ENCODE measurements at regions not wholly inside any gene's neighbourhood (a gene's known extent, or its start where the extent isn't known, plus 50 kb on each side); places are given as distances from the start of the nearest gene placed in this dataset.

DNA sequence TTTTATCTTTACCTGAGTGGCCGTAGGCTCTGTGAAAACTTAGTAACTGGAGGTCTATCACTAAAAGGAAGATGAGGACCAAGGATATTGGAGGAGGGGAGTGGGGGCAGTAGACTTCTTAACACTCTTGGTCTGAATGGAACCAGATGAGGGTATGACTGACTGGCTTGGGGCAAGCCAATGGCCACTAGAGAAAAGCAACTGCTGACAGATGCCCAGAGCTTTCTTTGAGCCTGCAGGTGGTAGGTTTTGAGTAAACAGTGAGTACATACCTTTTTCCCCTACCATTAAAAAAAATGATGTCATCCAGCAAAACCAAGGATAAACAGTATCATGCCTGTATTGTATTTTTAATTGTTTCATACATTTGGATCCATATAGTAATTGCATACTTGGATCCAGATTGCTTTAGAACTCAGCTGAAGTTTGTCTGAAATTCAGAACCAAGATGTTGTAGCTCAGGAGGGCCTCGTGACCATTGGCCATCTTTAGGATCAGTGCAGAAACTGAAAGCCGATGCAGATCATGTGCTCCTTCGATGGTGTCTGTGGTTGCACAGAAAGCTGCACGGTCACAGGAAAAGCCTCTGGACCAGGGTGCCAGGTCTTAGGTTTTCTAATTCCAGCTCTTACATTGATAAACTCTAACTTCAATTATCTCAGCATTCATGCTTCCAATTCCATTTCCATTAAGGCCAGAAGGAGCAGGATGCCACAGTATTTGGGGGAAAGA is 131.0 kb downstream of the PDGFRA start:
- no peaks in the 10 kb centered on the region for H3K36me3 ChIP-seq (replicated peaks)
- no peaks in the 10 kb centered on the region for H3K27me3 ChIP-seq (replicated peaks)
- no peak overlapping the region for H3K27ac ChIP-seq
- TF ChIP-seq, protein P1, sequence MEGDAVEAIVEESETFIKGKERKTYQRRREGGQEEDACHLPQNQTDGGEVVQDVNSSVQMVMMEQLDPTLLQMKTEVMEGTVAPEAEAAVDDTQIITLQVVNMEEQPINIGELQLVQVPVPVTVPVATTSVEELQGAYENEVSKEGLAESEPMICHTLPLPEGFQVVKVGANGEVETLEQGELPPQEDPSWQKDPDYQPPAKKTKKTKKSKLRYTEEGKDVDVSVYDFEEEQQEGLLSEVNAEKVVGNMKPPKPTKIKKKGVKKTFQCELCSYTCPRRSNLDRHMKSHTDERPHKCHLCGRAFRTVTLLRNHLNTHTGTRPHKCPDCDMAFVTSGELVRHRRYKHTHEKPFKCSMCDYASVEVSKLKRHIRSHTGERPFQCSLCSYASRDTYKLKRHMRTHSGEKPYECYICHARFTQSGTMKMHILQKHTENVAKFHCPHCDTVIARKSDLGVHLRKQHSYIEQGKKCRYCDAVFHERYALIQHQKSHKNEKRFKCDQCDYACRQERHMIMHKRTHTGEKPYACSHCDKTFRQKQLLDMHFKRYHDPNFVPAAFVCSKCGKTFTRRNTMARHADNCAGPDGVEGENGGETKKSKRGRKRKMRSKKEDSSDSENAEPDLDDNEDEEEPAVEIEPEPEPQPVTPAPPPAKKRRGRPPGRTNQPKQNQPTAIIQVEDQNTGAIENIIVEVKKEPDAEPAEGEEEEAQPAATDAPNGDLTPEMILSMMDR (IDR thresholded peaks at IDR 0.05; ENCODE audit: low read depth, low read length, missing control alignments), result no peak
- in situ Hi-C loops (cut with HindIII; ENCODE audit: low pct_ligation_motif_present, low sequenced_read_pairs), result no loop called here
- no peak overlapping the region for H3K4me3 ChIP-seq (ENCODE audit: low read depth, low read length)
- DNase-seq, result no peak

DNA sequence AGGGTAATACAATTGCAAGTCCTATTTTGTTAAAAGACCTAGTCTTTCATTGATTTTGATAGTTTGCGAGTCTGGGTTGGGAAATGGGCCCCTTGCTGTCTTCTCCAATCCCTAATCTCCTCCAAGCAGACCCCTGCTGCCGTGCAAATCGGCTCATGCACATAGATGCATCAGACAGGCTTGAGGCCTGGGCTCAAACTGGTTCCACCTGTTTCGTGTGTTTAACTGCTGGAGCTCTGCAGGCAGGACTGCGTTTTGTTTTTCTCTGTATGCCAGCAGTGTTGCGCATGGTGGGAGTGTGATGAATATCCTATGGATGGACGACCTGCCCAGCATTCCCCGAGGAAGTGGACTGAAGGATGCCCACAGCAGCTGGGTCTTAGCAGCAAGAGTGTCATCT is 133.9 kb downstream of the PDGFRA start:
- in situ Hi-C loops (cut with HindIII; ENCODE audit: low pct_ligation_motif_present, low sequenced_read_pairs), result no loop called here
- no peak for DNase-seq
- TF ChIP-seq, protein P1 (IDR thresholded peaks at IDR 0.05; ENCODE audit: low read depth, low read length, missing control alignments), result no peak
- no peaks in the 10 kb centered on the region for H3K27me3 ChIP-seq (replicated peaks)
- no peak overlapping the region for H3K27ac ChIP-seq
- H3K4me3 ChIP-seq (ENCODE audit: low read depth, low read length), result no peak overlapping the region
- H3K36me3 ChIP-seq (replicated peaks), result no peaks in the 10 kb centered on the region

DNA sequence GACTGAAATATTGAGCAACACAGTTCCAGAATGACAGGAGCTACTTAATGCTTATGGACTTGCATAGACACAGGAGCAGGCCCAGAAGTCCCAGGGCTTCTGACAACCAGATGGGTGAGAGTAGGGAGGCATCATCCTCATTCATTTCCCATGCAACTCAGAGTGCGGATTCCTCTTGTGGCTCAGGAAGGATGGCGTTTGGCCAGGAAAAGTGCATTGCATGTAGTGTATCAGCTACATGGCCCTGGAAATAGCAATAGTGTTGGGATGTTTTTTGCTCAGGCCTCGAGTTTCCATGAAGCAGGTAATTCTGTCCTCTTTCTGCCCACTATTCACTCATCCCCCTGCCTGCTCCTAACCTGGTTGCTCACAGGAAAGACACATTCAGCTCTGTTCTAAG is 136.6 kb downstream of the PDGFRA start:
- no peak for DNase-seq
- in situ Hi-C loops (cut with HindIII; ENCODE audit: low pct_ligation_motif_present, low sequenced_read_pairs), result no loop called here
- Histone ChIP-seq H3K27me3 (replicated peaks) (no peaks in the 10 kb centered on the region), H3K36me3 (replicated peaks) (no peaks in the 10 kb centered on the region), H3K4me3 (ENCODE audit: low read depth, low read length) (no peak overlapping the region), H3K27ac (no peak overlapping the region)
- TF ChIP-seq, protein P1 (IDR thresholded peaks at IDR 0.05; ENCODE audit: low read depth, low read length, missing control alignments), result no peak

DNA sequence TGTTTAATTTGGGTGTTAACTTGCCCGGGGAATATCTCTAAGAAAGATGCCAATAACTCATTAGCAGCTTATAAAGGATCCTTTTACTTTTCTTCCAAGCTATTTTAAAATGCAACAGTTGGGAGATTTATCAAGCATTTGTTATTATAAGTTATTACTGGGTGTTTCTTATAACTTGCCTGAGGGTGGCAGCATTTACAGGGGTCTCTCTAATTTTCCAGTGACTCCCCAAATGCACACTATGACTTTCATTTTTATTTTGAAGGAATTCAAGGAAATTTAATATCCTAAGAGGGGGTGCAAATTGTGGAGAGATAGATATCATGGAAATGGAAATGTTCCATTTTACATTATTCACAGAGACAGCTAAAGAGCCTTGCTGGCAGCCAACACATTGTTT is 138.0 kb downstream of the PDGFRA start:
- Histone ChIP-seq H3K36me3 (replicated peaks) (no peaks in the 10 kb centered on the region), H3K4me3 (ENCODE audit: low read depth, low read length) (no peak overlapping the region), H3K27me3 (replicated peaks) (no peaks in the 10 kb centered on the region), H3K27ac (no peak overlapping the region)
- no peak for DNase-seq
- TF ChIP-seq, protein P1 (IDR thresholded peaks at IDR 0.05; ENCODE audit: low read depth, low read length, missing control alignments), result peak; percentile 23
- in situ Hi-C loops (cut with HindIII; ENCODE audit: low pct_ligation_motif_present, low sequenced_read_pairs), result no loop called here

DNA sequence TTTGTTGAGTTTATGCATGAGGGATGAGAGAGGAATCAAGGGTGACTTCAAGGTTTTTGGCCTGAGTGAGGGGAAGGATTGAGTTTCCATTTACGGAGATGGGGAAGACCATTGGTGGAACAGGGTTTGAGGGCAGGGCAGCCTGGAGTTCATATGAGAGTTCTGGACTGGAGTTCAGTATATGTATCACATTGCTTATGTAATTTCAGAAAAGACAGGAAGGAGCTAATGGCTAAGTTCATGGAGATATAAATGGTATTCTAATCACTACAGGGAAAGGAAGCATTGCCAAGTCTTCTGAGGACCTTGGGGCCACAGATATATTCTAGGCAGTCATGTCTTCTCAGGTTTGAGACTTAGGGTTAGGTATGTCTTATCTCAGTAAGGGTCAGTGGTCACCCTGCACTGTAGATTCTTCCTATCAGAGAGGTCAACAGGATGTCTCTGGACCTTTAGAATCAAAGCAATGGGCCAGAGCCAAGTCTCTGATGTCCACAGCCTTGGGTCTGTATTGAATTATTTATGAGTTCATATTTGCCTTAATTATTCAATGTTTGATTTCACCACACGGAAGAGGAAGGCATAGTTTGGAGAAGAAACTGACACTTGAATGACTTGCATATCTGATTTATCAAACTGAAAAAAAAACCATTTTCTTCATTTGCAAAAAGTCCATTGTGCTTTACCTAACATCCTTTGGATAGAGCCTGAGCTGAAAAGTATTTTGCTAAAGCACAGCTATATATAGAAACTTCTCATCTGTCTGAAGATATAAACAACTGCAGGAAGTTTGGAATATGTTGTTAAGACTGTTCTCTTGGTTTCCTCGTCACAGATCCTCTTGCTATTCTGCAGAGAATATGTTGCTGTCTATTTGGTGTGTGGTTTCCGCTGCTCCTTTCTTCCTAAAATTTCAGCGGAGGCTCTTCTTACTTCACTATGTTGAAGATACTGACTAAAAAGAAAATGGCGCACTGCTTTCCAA is 139.5 kb downstream of the PDGFRA start:
- Histone ChIP-seq H3K4me3 (ENCODE audit: low read depth, low read length) (no peak overlapping the region), H3K27ac (no peak overlapping the region), H3K27me3 (replicated peaks) (no peaks in the 10 kb centered on the region), H3K36me3 (replicated peaks) (no peaks in the 10 kb centered on the region)
- in situ Hi-C loops (cut with HindIII; ENCODE audit: low pct_ligation_motif_present, low sequenced_read_pairs), result no loop called here
- TF ChIP-seq, protein P1 (IDR thresholded peaks at IDR 0.05; ENCODE audit: low read depth, low read length, missing control alignments), result no peak
- no peak for DNase-seq
